GM20431 (cell line): ENCODE measurements at regions not wholly inside any gene's neighbourhood (a gene's known extent, or its start where the extent isn't known, plus 50 kb on each side); places are given as distances from the start of the nearest gene placed in this dataset.

ENCODE experiments used
- in situ Hi-C: fragments of 300-500 bp; cut with MseI, MboI; formaldehyde crosslinking; loops from one replicate; pipeline ENCODE4 v1.15.0; 2020; ENCODE audit warnings: low sequenced_read_pairs; ENCODE audit not compliant: unreplicated experiment

- in situ Hi-C loops: no loop called here
These were observed 484.0 kb downstream of the SPRY1 start for GRCh38 chr4:123880631-123881030.

- in situ Hi-C loops: no loop called here
These were observed 488.3 kb downstream of the SPRY1 start for GRCh38 chr4:123884922-123885321.

- in situ Hi-C loops: no loop called here
These were observed 492.9 kb downstream of the SPRY1 start for GRCh38 chr4:123889507-123889906.

- in situ Hi-C loops: no loop called here
These were observed 494.3 kb downstream of the SPRY1 start for GRCh38 chr4:123890889-123891288.

- in situ Hi-C loops: no loop called here
These were observed 495.3 kb downstream of the SPRY1 start for GRCh38 chr4:123891881-123892280.

- in situ Hi-C loops: no loop called here
These were observed 495.9 kb downstream of the SPRY1 start for GRCh38 chr4:123892368-123892976.

- in situ Hi-C loops: no loop called here
These were observed 496.7 kb downstream of the SPRY1 start for GRCh38 chr4:123893011-123893981.

- in situ Hi-C loops: no loop called here
These were observed 500.0 kb downstream of the SPRY1 start for GRCh38 chr4:123896446-123897071.

GRCh38 chr4:123898946-123899666, 502.5 kb downstream of the SPRY1 start:
- in situ Hi-C loops: no loop called here

- in situ Hi-C loops: no loop called here
These were observed 508.3 kb downstream of the SPRY1 start for GRCh38 chr4:123904882-123905281.

- in situ Hi-C loops: no loop called here
These were observed 517.0 kb downstream of the SPRY1 start for GRCh38 chr4:123913598-123913997.

- in situ Hi-C loops: no loop called here
These were observed 520.2 kb downstream of the SPRY1 start for GRCh38 chr4:123916821-123917220.

- in situ Hi-C loops: no loop called here
These were observed 523.0 kb downstream of the SPRY1 start for GRCh38 chr4:123919576-123920098.

GRCh38 chr4:123921339-123921738, 524.7 kb downstream of the SPRY1 start:
- in situ Hi-C loops: no loop called here

GRCh38 chr4:123922847-123923246, 526.3 kb downstream of the SPRY1 start:
- in situ Hi-C loops: no loop called here

GRCh38 chr4:123924536-123924935, 527.9 kb downstream of the SPRY1 start:
- in situ Hi-C loops: no loop called here

GRCh38 chr4:123929565-123929964, 533.0 kb downstream of the SPRY1 start:
- in situ Hi-C loops: no loop called here

GRCh38 chr4:123930996-123931395, 534.4 kb downstream of the SPRY1 start:
- in situ Hi-C loops: no loop called here

GRCh38 chr4:123934096-123934495, 537.5 kb downstream of the SPRY1 start:
- in situ Hi-C loops: no loop called here

- in situ Hi-C loops: no loop called here
These were observed 540.0 kb downstream of the SPRY1 start for GRCh38 chr4:123936621-123937043.
